Endothelial cell of umbilical vein (primary cell): ENCODE measurements at regions not wholly inside any gene's neighbourhood (a gene's known extent, or its start where the extent isn't known, plus 50 kb on each side); places are given as distances from the start of the nearest gene placed in this dataset.

Experiments used
- BruUV-seq: library from RNA; stranded (reverse); fragments of 400-500 nt; replicated peaks from 2 replicates; lab custom pipeline; 2021; lab: Mats Ljungman, UMichigan
- CTCF ChIA-PET: fragments of 300-600, 350-600 bp; sonication (Branson Sonifier 250); formaldehyde crosslinking; loops from one replicate; lab custom pipeline; 2021; ENCODE audit warnings: antibody characterized with exemption, inconsistent platforms; lab: Charles Lee
- POLR2A ChIA-PET: fragments of 300-600, 350-600 bp; sonication (Branson Sonifier 250); formaldehyde crosslinking; loops from one replicate; lab custom pipeline; 2021; ENCODE audit warnings: antibody characterized with exemption, inconsistent platforms; lab: Charles Lee
- DNase-seq: peaks from one replicate; pipeline ENCODE4 v3.0.0-alpha.2; 2011; ENCODE audit warnings: low read depth, low spot score
- FAIRE-seq: peaks from 2 replicates; lab custom pipeline; 2011; peaks lifted over from hg19 to GRCh38; lab: Jason Lieb, UNC
- H2AFZ ChIP-seq: 2 replicates; pipeline ENCODE4 v1.6.0; 2012; ENCODE audit warnings: low read depth, low read length, control low read depth, inconsistent platforms
- H3K27ac ChIP-seq: 2 replicates; pipeline ENCODE4 v1.5.1; 2011; ENCODE audit warnings: low read depth, mild to moderate bottlenecking, control low read depth, low read length, moderate library complexity; ENCODE audit not compliant: insufficient read depth
- H3K27me3 ChIP-seq, 2 experiments: 2 replicates each; pipeline versions ENCODE4 v1.6.0 to v1.6.1; 2011; ENCODE audit warnings: low read length in 2 of 2, mixed read lengths in 1 of 2; ENCODE audit not compliant: control insufficient read depth in 2 of 2, insufficient read depth in 2 of 2
- H3K36me3 ChIP-seq, 2 experiments: 2 replicates in 1 of 2; 3 replicates in 1 of 2; pipeline ENCODE4 v1.5.1; 2011; ENCODE audit warnings: low read length in 2 of 2, mild to moderate bottlenecking in 1 of 2, moderate library complexity in 1 of 2; ENCODE audit not compliant: control insufficient read depth in 2 of 2, insufficient read depth in 2 of 2; ENCODE audit errors: extremely low read depth in 1 of 2
- H3K4me1 ChIP-seq: 3 replicates; pipeline ENCODE4 v1.5.1; 2011; ENCODE audit warnings: mild to moderate bottlenecking, low read length; ENCODE audit not compliant: control insufficient read depth, insufficient read depth; ENCODE audit errors: extremely low read depth
- H3K4me2 ChIP-seq: 2 replicates; pipeline ENCODE4 v1.6.1; 2011; ENCODE audit warnings: low read length, control low read depth, mixed read lengths; ENCODE audit not compliant: insufficient read depth
- H3K4me3 ChIP-seq, 3 experiments: fragments of 200-600 bp in 1 of 3; sonication (generic), shearing (Covaris generic) in 1 of 3; replicated peaks in 1 of 3; 2 replicates each; pipeline ENCODE4 v1.5.1; 2011 to 2016; ENCODE audit warnings: control low read depth in 3 of 3, low read length in 3 of 3, mild to moderate bottlenecking in 2 of 3, inconsistent platforms in 1 of 3, low read depth in 1 of 3, moderate library complexity in 1 of 3; ENCODE audit not compliant: insufficient read depth in 1 of 3
- H3K79me2 ChIP-seq: 2 replicates; pipeline ENCODE4 v1.6.0; 2012; ENCODE audit warnings: low read length, inconsistent platforms; ENCODE audit not compliant: control insufficient read depth, insufficient read depth
- H3K9ac ChIP-seq: replicated peaks from 2 replicates; pipeline ENCODE3; 2011; ENCODE audit warnings: low read length, control low read depth; ENCODE audit not compliant: insufficient read depth; ENCODE audit errors: extremely low read depth
- H3K9me1 ChIP-seq: replicated peaks from 3 replicates; pipeline ENCODE4 v1.6.0; 2011; ENCODE audit warnings: mild to moderate bottlenecking, low read length; ENCODE audit not compliant: control insufficient read depth, insufficient read depth; ENCODE audit errors: extremely low read depth
- H3K9me3 ChIP-seq: replicated peaks from 2 replicates; pipeline ENCODE4 v1.5.1; 2012; ENCODE audit warnings: low read length, inconsistent platforms; ENCODE audit not compliant: control insufficient read depth, insufficient read depth
- H4K20me1 ChIP-seq: replicated peaks from 2 replicates; pipeline ENCODE3; 2011; ENCODE audit warnings: mild to moderate bottlenecking, low read length; ENCODE audit not compliant: control insufficient read depth, insufficient read depth; ENCODE audit errors: extremely low read depth
- CTCF ChIP-seq, 2 donors: IDR thresholded peaks; 1 replicate in 1 of 2; 2 replicates in 1 of 2; pipeline ENCODE4 v1.5.1; 2011; ENCODE audit warnings: low read length in 2 of 2, mild to moderate bottlenecking in 2 of 2, moderate library complexity in 2 of 2, control low read depth in 1 of 2, inconsistent platforms in 1 of 2, low read depth in 1 of 2; ENCODE audit not compliant: insufficient read depth in 1 of 2; ENCODE audit errors: extremely low read depth in 1 of 2
- EZH2 ChIP-seq: IDR thresholded peaks from 2 replicates; pipeline ENCODE4 v1.6.1; 2012; ENCODE audit warnings: borderline replicate concordance, low read depth, mild to moderate bottlenecking, moderate library complexity, low read length, inconsistent platforms; ENCODE audit not compliant: severe bottlenecking
- FOS ChIP-seq: IDR thresholded peaks from 2 replicates; pipeline ENCODE4 v1.6.1; 2011; ENCODE audit warnings: mild to moderate bottlenecking, low read length, moderate library complexity, borderline replicate concordance; ENCODE audit not compliant: insufficient read depth
- GATA2 ChIP-seq: IDR thresholded peaks from 2 replicates; pipeline ENCODE4 v1.7.0; 2011; ENCODE audit warnings: low read depth, mild to moderate bottlenecking, moderate library complexity, mixed read lengths, low read length; ENCODE audit not compliant: insufficient read length, insufficient read depth
- JUN ChIP-seq: IDR thresholded peaks from 2 replicates; pipeline ENCODE4 v1.6.1; 2011; ENCODE audit warnings: borderline replicate concordance, low read depth; ENCODE audit not compliant: insufficient read length, insufficient read depth
- MAX ChIP-seq: IDR thresholded peaks from 2 replicates; pipeline ENCODE4 v1.6.1; 2011; ENCODE audit not compliant: insufficient read depth, insufficient read length
- MYC ChIP-seq: IDR thresholded peaks from one replicate; pipeline ENCODE4 v1.6.1; 2011; ENCODE audit warnings: mild to moderate bottlenecking, low read depth, low read length
- POLR2A ChIP-seq: IDR thresholded peaks from 2 replicates; pipeline ENCODE4 v1.6.1; 2012; ENCODE audit warnings: low read depth, mild to moderate bottlenecking, control low read depth, low read length
- POLR2AphosphoS5 ChIP-seq: IDR thresholded peaks from 2 replicates; pipeline ENCODE4 v1.6.1; 2012; ENCODE audit warnings: low read depth, mild to moderate bottlenecking, control low read depth, low read length, moderate library complexity; ENCODE audit not compliant: insufficient read depth
- dilution Hi-C: fragments of 300-500 bp; cut with MboI; formaldehyde crosslinking; loops from one replicate; pipeline ENCODE4 v1.15.0; 2019; ENCODE audit warnings: low sequenced_read_pairs; ENCODE audit not compliant: extremely low pct_ligation_motif_present
- intact Hi-C: fragments of 100-400 bp; cut with micrococcal nuclease; formaldehyde crosslinking; loops from one replicate; pipeline ENCODE4 v1.10.0; 2022

- Histone ChIP-seq H3K4me2 (no peak overlapping the region), H3K4me3 (no peak overlapping the region), H3K9me1 (no peaks in the 10 kb centered on the region), H3K27ac (no peak overlapping the region), H3K36me3 (no peaks in the 10 kb centered on the region), H3K9ac (no peak overlapping the region), H3K27me3 (no peaks in the 10 kb centered on the region), H3K4me1 (no peaks in the 10 kb centered on the region), H3K9me3 (no peaks in the 10 kb centered on the region), H2AFZ (no peak overlapping the region), H4K20me1 (no peaks in the 10 kb centered on the region), H3K79me2 (no peaks in the 10 kb centered on the region)
- dilution Hi-C loops (no loop called here), intact Hi-C loops (loop anchor here (1.0 to 2.0 kb wide), 2 partner anchors 349 to 828 kb away; no protein-coding TSS in a partner anchor)
- BruUV-seq: no TSS peak
- DNase-seq (no peak), FAIRE-seq (no peak)
- POLR2A ChIA-PET: no interaction called here
- CTCF ChIA-PET: interaction anchor here (1.2 to 6.1 kb wide), 4 partner anchors 8 to 827 kb away, joined by 3 to 151 read pairs (median 16); no protein-coding TSS in a partner anchor
- TF ChIP-seq MAX (no peak), FOS (no peak), GATA2 (no peak), CTCF (IDR thresholded peaks at IDR 0.05; ENCODE audit: extremely low read depth in 1 of 2, insufficient read depth in 1 of 2, low read depth in 1 of 2, low read length in 2 of 2) (no peak), POLR2AphosphoS5 (no peak), POLR2A (no peak), MYC (no peak), EZH2 (no peak), JUN (no peak)
These were observed 761.2 kb upstream of the ACVR2A start for GRCh38 chr2:147083664-147084063.
